ENCODE measurements at regions not wholly inside any gene's neighbourhood (a gene's known extent, or its start where the extent isn't known, plus 50 kb on each side); places are given as distances from the start of the nearest gene placed in this dataset.

DNA sequence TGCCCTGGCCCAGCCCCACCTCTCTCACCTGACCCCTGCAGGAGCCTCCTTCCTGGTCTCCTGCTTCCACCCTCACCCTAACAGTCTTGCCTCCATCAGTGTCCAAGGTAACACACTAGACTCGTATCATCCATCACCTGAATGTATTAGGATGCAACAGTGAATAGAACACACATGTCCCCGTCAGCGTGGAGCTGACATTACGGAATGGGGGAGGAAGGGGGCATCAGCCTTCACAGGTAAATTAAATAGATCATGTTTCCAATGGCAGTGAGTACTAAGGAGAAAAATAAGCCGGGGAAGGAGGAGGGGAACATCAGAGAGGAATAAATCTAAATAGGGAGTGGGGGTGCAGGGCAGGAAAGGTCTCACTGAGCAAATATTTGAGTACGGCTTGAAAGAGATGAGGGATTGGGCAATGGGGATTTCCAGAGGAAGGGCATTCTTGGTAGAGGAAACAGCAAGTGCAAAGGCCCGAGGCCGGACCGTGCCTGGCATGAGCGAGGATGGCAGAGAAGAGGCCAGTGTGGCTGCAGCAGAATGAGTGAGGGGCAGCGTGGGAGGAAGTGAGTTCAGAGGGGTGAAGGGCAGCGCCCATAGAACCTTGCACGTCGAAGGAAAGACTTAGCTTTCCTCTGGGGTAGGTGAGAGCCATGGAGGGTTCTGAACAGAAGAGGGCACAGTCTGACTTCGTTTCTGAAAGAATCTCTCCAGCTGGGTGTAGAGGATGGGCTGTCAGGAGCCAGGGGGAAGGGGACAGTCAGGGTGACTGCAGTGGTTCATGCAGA is 110.1 kb upstream of the PTPN1 start:
- TF ChIP-seq, protein P1, sequence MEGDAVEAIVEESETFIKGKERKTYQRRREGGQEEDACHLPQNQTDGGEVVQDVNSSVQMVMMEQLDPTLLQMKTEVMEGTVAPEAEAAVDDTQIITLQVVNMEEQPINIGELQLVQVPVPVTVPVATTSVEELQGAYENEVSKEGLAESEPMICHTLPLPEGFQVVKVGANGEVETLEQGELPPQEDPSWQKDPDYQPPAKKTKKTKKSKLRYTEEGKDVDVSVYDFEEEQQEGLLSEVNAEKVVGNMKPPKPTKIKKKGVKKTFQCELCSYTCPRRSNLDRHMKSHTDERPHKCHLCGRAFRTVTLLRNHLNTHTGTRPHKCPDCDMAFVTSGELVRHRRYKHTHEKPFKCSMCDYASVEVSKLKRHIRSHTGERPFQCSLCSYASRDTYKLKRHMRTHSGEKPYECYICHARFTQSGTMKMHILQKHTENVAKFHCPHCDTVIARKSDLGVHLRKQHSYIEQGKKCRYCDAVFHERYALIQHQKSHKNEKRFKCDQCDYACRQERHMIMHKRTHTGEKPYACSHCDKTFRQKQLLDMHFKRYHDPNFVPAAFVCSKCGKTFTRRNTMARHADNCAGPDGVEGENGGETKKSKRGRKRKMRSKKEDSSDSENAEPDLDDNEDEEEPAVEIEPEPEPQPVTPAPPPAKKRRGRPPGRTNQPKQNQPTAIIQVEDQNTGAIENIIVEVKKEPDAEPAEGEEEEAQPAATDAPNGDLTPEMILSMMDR (IDR thresholded peaks at IDR 0.05; ENCODE audit: control insufficient read depth, insufficient read depth, low read depth, low read length, missing control alignments), result no peak
- H3K4me3 ChIP-seq (ENCODE audit: control insufficient read depth, low read depth, low read length), result no peak overlapping the region
- no peak for DNase-seq (ENCODE audit: low read depth)

DNA sequence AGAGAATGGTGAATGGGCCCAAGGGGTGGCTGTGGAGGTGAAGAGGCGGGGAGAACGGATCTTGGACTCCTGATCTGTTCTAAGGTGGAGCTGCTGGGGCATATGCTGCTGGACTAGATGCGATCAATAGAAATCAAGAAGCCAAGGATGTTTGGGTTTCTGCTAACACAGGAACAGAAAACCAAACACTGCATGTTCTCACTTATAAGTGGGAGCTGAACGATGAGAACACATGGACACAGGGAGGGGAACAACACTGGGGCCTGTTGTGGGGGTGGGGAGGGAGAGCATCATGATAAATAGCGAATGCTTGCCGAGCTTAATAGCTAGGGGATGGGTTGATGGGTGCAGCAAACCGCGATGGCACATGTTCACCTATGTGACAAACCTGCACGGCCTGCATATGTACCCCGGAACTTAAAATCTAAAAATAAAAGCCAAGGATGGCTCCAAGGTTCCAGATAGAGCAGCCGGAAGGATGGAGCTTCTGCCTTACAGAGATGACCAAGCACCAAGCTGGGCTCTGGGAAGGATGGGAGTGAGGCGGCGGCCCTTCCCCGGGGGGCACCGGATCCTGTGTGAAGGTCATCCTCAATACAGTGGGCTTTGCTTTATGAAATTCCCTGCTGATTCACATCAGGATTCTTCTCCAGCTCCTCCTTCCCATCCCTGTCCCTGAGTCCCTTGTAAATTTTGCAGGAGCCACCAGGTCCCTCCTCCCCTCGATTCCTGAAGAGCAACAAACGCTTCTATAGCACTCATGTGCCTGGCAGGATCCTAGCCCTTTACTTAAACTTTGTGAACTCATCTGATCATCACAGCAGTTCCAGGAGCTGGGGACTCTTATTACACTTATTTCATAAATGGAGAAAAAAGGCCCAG is 109.2 kb upstream of the PTPN1 start:
- DNase-seq (ENCODE audit: low read depth), result no peak
- no peak overlapping the region for H3K4me3 ChIP-seq (ENCODE audit: control insufficient read depth, low read depth, low read length)
- TF ChIP-seq, protein P1 (IDR thresholded peaks at IDR 0.05; ENCODE audit: control insufficient read depth, insufficient read depth, low read depth, low read length, missing control alignments), result no peak

GRCh38 chr20:50401587-50402418 is 108.4 kb upstream of the PTPN1 start:
- no peak overlapping the region for H3K4me3 ChIP-seq (ENCODE audit: control insufficient read depth, low read depth, low read length)
- no peak for DNase-seq (ENCODE audit: low read depth)
- TF ChIP-seq, protein P1 (IDR thresholded peaks at IDR 0.05; ENCODE audit: control insufficient read depth, insufficient read depth, low read depth, low read length, missing control alignments), result no peak

DNA sequence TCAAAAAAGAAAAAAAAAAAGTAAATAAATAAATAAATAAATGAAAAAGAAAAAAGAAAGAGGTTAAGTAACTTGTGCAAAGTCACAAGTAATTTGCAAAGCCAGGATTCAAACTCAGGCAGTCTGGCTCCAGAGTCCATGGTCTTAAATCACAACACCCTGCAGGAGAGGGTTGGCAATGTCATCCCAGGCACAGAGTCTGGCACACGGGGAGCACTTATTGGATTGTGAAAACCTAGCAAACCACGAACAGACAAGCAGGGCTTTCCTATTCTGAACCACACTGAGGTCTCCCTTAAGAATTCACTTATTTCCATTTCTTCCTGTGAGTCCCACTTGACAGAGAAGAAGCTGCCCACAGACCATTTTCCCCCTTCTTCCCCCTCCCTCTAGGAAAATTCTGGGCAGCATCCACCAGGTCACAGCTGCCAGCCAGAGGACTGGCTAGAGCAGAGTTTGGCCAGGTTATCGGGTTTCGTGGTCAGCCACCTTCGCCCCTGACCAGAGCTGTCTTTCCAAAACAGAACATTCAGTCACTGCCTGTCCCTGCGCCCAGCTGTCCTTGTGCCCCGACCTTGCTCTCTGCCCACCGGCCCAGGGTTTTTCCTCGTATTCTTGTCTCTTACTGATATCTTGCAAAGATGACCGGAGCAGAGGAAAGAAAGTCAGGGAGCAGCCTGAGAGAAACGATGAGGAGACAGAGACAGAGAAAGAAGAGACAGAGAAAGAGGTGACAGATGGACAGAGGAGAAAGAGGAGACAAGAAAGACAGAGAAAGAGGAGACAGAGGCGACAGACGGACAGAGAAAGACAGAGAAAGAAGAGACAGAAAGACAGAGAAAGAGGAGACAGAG is 106.4 kb upstream of the PTPN1 start:
- no peak for DNase-seq (ENCODE audit: low read depth)
- TF ChIP-seq, protein P1 (IDR thresholded peaks at IDR 0.05; ENCODE audit: control insufficient read depth, insufficient read depth, low read depth, low read length, missing control alignments), result no peak
- no peak overlapping the region for H3K4me3 ChIP-seq (ENCODE audit: control insufficient read depth, low read depth, low read length)

DNA sequence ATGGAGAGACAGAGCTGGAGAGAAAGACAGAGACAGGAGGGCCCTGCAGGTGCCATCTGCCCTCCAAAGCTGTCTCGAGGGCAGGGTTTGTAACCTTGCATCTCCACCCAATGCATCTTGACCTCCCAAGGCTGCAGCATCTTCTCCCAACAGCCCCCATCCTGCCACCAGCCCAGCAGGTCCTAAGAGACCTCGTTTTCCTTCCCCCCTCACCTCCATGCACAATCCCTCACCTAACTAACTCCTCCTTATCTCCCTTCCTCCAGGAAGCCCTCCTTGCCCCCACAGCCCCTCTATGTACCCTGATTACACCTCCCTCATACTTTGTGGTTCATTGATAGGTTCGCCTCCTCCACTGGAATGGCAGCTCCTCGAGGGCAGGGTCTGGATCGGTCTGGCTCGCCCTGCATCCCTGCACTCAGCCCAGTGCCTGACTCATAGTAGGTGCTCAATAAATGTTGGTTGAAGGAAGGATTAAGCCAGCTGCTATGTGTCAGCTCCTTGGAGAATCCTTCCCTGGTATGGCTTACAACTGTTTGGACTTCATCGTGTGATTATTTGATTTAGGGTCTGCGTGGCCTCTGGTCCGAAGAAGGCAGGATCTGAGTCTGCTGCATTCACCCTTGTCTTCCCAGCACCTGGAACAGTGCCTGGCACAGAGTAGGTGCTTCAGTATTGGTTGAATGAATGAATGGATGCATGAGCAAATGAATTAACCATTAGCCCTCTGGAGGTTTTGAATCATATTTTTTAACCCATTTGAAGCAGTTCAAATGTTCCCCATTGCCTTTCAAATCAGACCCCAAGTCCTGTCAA is 105.6 kb upstream of the PTPN1 start:
- no peak for DNase-seq (ENCODE audit: low read depth)
- TF ChIP-seq, protein P1 (IDR thresholded peaks at IDR 0.05; ENCODE audit: control insufficient read depth, insufficient read depth, low read depth, low read length, missing control alignments), result no peak
- no peak overlapping the region for H3K4me3 ChIP-seq (ENCODE audit: control insufficient read depth, low read depth, low read length)
